PFSK-1 (cell line): ENCODE measurements at regions not wholly inside any gene's neighbourhood (a gene's known extent, or its start where the extent isn't known, plus 50 kb on each side); places are given as distances from the start of the nearest gene placed in this dataset.

Source experiments
- FOXP2 ChIP-seq: optimal IDR thresholded peaks from 2 replicates; pipeline ENCODE3; 2011; ENCODE audit warnings: borderline replicate concordance, control low read depth, inconsistent platforms; ENCODE audit not compliant: insufficient read depth; ENCODE audit errors: extremely low read length, extremely low read depth
- POLR2AphosphoS5 ChIP-seq: IDR thresholded peaks from 2 replicates; pipeline ENCODE4 v1.6.1; 2012; ENCODE audit warnings: low read depth, mild to moderate bottlenecking, control low read depth, low read length, moderate library complexity
- SIN3A ChIP-seq: IDR thresholded peaks from 2 replicates; pipeline ENCODE4 v1.6.1; 2012; ENCODE audit warnings: mild to moderate bottlenecking, low read length, moderate library complexity, borderline replicate concordance; ENCODE audit not compliant: insufficient read depth
- TAF1 ChIP-seq: IDR thresholded peaks from 2 replicates; pipeline ENCODE4 v1.6.1; 2012; ENCODE audit warnings: low read length, control low read depth, borderline replicate concordance; ENCODE audit not compliant: insufficient read depth
- TF ChIP-seq, protein P1 (sequence below), 2 experiments: IDR thresholded peaks; 2 replicates each; pipeline versions ENCODE4 v1.6.1 to v1.8.0; 2011 to 2012; ENCODE audit warnings: low read depth in 2 of 2, low read length in 2 of 2, control low read depth in 1 of 2, inconsistent platforms in 1 of 2, mild to moderate bottlenecking in 1 of 2, moderate library complexity in 1 of 2; ENCODE audit not compliant: insufficient read depth in 1 of 2

DNA sequence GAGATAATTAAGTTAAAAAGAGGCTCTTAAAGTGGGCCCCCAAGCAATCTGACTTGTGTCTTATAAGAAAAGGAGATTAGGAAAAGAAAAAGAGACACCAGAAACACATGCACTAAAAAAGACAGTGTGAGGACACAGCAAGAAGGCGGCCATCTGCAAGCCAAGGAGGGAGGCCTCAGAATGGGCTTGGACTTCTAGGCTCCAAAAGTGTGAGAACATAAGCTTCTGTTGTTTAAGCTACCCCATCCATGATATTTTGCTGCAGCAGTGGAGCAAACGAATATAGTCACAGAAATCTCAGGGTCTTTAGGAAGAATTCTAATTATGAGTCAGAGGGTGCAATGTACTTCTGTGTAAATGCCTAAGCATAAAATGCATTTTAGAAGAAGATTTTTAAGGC is 399.3 kb upstream of the MMADHC start:
- TF ChIP-seq TAF1 (no peak), SIN3A (no peak), POLR2AphosphoS5 (no peak)
- TF ChIP-seq, protein P1, sequence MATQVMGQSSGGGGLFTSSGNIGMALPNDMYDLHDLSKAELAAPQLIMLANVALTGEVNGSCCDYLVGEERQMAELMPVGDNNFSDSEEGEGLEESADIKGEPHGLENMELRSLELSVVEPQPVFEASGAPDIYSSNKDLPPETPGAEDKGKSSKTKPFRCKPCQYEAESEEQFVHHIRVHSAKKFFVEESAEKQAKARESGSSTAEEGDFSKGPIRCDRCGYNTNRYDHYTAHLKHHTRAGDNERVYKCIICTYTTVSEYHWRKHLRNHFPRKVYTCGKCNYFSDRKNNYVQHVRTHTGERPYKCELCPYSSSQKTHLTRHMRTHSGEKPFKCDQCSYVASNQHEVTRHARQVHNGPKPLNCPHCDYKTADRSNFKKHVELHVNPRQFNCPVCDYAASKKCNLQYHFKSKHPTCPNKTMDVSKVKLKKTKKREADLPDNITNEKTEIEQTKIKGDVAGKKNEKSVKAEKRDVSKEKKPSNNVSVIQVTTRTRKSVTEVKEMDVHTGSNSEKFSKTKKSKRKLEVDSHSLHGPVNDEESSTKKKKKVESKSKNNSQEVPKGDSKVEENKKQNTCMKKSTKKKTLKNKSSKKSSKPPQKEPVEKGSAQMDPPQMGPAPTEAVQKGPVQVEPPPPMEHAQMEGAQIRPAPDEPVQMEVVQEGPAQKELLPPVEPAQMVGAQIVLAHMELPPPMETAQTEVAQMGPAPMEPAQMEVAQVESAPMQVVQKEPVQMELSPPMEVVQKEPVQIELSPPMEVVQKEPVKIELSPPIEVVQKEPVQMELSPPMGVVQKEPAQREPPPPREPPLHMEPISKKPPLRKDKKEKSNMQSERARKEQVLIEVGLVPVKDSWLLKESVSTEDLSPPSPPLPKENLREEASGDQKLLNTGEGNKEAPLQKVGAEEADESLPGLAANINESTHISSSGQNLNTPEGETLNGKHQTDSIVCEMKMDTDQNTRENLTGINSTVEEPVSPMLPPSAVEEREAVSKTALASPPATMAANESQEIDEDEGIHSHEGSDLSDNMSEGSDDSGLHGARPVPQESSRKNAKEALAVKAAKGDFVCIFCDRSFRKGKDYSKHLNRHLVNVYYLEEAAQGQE (IDR thresholded peaks at IDR 0.05; ENCODE audit: insufficient read depth in 1 of 2, low read depth in 2 of 2, low read length in 2 of 2), result no peak

DNA sequence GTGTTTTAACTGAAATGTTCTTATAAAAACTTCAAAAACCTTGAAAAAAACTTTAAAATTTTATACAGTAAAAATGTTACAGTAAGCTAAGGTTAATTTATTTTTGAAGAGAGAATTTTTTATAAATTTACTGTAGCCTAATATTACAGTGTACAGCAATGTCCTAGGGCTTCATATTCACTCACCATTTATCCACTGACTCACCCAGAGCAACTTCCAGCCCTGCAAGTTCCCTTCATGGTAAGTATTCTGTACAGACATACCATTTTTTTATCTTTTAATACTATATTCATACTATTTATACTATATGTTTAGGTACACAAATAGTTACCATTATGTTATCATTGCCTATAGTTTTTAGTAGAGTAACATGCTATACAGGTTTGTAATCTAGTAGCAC is 396.7 kb upstream of the MMADHC start:
- no peak for TF ChIP-seq FOXP2
- TF ChIP-seq SIN3A, result no peak
- no peak for TF ChIP-seq POLR2AphosphoS5

DNA sequence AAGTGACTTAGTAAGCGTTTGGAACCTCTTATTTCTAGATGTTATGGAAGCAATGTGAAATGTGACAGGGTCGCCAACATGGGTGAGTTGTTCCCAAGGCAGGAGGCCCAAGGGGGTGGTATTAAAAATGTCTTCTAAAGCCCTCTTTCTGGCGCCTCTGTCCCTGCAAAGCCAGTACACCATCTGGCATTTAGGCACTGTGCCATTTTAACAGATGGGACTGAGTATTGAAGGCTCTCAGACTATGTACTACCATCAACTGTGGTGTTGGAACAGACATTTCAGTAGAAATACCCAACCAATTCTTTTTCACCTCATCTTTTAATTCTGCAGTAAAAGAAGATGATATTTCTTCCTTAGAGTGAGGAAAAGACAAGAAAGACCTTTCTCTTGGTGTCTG is 384.5 kb upstream of the MMADHC start:
- TF ChIP-seq, protein P1 (IDR thresholded peaks at IDR 0.05; ENCODE audit: insufficient read depth in 1 of 2, low read depth in 2 of 2, low read length in 2 of 2), result no peak
- no peak for TF ChIP-seq SIN3A
- no peak for TF ChIP-seq TAF1
- no peak for TF ChIP-seq POLR2AphosphoS5
- TF ChIP-seq FOXP2, result no peak

DNA sequence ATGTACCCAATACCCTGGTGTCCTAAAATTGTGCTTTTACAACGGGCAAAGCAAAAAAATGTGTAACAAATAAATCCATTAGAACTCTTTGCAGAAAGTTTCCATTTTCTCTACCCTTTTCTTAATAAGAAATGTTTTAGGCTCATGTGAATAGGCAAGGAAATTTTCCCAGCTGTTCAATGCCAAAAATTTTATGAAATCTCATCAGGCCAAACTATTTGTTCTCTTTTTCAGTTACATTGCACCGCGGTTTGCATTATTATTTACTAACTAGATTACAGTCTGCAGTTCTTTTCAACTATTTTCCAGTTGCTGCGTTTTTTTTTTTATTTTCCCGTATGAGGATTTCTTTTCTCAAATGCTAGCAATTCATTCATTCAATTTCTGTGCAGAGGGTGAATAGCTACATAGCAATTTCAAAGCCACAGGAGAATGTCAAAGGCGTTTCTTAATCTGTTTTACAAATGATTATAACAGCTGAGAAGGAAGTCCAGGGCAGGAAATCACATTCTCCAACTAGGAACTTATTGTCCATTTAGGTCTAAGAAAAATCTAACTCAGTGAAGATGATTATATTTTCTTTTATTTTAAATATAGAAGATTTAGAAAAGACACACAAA is 367.5 kb upstream of the MMADHC start:
- TF ChIP-seq FOXP2 (no peak), SIN3A (no peak)
- TF ChIP-seq, protein P1 (IDR thresholded peaks at IDR 0.05; ENCODE audit: insufficient read depth in 1 of 2, low read depth in 2 of 2, low read length in 2 of 2), result no peak

DNA sequence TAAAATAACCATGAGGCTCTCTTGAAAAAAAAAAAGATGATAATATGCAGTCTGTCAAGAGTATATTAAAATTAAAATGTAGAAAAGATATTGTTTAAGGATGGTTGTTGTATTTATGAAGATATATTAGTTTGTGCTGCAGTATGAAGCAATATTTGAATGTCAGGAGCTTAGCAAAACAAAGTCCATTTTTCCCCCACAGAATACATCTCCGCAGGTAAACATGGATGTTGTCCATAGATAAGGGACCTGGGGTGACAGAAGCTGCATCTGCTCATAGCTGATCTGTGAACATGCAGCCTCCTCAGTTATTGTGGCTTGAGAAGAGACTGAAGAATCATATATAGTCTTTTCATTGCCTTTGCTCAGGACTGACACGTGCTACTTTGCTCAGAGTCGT is 366.1 kb upstream of the MMADHC start:
- no peak for TF ChIP-seq SIN3A

DNA sequence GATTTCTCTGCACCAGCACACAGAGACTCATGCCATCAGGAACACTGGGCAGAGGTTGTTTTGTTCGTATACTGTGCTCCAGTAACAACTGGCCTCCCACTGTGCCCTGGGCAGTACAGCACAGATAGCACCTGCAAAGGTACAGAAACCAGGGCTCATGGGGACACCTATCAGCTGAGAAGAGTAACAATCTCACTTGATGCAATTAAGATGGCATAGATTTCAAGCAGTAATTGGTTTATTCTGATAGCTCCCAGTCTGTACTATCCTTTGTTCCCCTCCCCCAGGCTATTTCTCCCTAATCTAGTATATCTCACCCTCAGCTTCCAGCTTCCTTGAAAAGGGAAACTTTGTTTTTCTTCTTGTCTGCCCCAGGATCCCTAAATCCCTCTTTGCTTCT is 343.9 kb upstream of the MMADHC start:
- TF ChIP-seq FOXP2 (no peak), SIN3A (no peak), POLR2AphosphoS5 (no peak), TAF1 (no peak)
- TF ChIP-seq, protein P1 (IDR thresholded peaks at IDR 0.05; ENCODE audit: insufficient read depth in 1 of 2, low read depth in 2 of 2, low read length in 2 of 2), result no peak
